NB4 (cell line): ENCODE measurements at regions not wholly inside any gene's neighbourhood (a gene's known extent, or its start where the extent isn't known, plus 50 kb on each side); places are given as distances from the start of the nearest gene placed in this dataset.

Experiments
- MYC ChIP-seq: IDR thresholded peaks from 2 replicates; pipeline ENCODE4 v1.6.1; 2011; ENCODE audit warnings: low read depth, low read length
- POLR2A ChIP-seq: IDR thresholded peaks from 2 replicates; pipeline ENCODE4 v1.6.1; 2011; ENCODE audit warnings: mild to moderate bottlenecking; ENCODE audit not compliant: insufficient read length; ENCODE audit errors: extremely low read depth
- TF ChIP-seq, protein P1 (sequence below): IDR thresholded peaks from one replicate; pipeline ENCODE4 v1.5.1; 2012; ENCODE audit warnings: low read depth, low read length
- TF ChIP-seq, protein P2 (sequence below): IDR thresholded peaks from 2 replicates; pipeline ENCODE4 v1.6.1; 2011; ENCODE audit warnings: low read depth, low read length

DNA sequence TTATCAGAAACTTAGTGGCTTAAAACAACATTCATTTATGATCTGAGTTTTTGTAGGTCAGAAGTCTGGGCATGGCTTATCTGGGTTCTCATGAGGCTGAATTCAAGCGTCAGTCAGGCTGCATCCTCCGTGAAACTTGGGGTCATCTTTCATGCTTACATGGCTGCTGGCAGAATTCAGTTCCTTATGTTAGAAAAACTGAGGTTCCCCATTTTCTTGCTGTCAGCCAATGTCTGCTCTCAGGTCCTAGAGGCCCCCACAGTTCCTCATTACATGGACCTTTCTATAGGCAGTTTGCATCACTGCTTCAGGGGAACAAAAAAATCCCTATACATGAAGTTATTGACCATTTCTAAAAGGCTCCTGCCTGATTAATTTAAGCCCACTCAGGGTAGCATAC is 83.8 kb upstream of the NMUR2 start:
- TF ChIP-seq, protein P1, sequence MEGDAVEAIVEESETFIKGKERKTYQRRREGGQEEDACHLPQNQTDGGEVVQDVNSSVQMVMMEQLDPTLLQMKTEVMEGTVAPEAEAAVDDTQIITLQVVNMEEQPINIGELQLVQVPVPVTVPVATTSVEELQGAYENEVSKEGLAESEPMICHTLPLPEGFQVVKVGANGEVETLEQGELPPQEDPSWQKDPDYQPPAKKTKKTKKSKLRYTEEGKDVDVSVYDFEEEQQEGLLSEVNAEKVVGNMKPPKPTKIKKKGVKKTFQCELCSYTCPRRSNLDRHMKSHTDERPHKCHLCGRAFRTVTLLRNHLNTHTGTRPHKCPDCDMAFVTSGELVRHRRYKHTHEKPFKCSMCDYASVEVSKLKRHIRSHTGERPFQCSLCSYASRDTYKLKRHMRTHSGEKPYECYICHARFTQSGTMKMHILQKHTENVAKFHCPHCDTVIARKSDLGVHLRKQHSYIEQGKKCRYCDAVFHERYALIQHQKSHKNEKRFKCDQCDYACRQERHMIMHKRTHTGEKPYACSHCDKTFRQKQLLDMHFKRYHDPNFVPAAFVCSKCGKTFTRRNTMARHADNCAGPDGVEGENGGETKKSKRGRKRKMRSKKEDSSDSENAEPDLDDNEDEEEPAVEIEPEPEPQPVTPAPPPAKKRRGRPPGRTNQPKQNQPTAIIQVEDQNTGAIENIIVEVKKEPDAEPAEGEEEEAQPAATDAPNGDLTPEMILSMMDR = no peak
- no peak for TF ChIP-seq MYC
- no peak for TF ChIP-seq POLR2A
- TF ChIP-seq, protein P2, sequence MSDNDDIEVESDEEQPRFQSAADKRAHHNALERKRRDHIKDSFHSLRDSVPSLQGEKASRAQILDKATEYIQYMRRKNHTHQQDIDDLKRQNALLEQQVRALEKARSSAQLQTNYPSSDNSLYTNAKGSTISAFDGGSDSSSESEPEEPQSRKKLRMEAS = no peak
